ENCODE measurements at regions not wholly inside any gene's neighbourhood (a gene's known extent, or its start where the extent isn't known, plus 50 kb on each side); places are given as distances from the start of the nearest gene placed in this dataset.

DNA sequence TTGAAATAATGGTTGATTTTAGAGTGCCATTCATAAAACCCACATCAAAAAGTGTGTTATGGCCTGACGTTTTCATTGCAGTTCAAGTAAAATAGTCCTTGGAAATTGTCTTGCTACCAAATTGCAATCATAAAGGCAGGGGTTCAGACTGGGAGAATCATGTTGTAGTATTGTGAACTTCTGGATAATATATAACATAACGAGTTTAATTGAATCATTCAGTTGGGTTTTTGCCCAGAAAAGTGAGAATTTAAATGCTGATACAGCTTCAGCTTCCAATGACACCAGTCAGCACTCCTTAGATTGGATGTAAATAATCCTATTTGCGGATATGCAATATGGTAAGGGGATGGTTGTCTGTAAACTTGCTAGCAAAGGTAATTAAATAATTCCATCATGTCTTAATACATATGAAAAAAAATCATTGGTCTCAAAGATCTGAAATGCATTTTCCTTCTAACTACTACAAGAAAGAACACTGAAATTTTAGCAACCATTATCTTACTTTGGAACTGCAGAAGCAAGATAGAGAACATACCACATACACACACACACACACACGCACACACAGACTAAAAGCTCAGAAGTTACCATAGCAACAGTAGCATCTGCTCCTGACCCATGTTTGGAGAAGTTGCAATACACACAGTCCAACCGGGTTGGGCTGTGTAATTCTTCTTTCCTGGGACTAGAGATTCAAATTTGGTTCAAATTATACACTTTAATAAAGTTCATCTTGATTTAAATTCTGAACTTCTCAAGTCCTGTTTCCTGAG, 686.2 kb upstream of the NR2F2 start:
- no peak for TF ChIP-seq EZH2 (IDR thresholded peaks at IDR 0.05; ENCODE audit: borderline replicate concordance, low read depth, low read length, poor library complexity, severe bottlenecking)
- TF ChIP-seq, protein P1, sequence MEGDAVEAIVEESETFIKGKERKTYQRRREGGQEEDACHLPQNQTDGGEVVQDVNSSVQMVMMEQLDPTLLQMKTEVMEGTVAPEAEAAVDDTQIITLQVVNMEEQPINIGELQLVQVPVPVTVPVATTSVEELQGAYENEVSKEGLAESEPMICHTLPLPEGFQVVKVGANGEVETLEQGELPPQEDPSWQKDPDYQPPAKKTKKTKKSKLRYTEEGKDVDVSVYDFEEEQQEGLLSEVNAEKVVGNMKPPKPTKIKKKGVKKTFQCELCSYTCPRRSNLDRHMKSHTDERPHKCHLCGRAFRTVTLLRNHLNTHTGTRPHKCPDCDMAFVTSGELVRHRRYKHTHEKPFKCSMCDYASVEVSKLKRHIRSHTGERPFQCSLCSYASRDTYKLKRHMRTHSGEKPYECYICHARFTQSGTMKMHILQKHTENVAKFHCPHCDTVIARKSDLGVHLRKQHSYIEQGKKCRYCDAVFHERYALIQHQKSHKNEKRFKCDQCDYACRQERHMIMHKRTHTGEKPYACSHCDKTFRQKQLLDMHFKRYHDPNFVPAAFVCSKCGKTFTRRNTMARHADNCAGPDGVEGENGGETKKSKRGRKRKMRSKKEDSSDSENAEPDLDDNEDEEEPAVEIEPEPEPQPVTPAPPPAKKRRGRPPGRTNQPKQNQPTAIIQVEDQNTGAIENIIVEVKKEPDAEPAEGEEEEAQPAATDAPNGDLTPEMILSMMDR (conservative IDR thresholded peaks at IDR 0.05; ENCODE audit: low read depth, low read length) = no peak
- Histone ChIP-seq H3K36me3 (ENCODE audit: insufficient read depth, low read length, poor library complexity, severe bottlenecking) (no peaks in the 10 kb centered on the region), H3K9me3 (ENCODE audit: low read depth, low read length, poor library complexity, severe bottlenecking) (no peaks in the 10 kb centered on the region), H3K4me1 (ENCODE audit: insufficient read depth, low read length, poor library complexity, severe bottlenecking) (peaks cover 9% of the 10 kb centered on the region), H3K27ac (ENCODE audit: low read depth, low read length, poor library complexity, severe bottlenecking) (no peak overlapping the region), H3K27me3 (replicated peaks; ENCODE audit: insufficient read depth, low read depth, low read length, poor library complexity) (no peaks in the 10 kb centered on the region), H3K4me3 (ENCODE audit: low read depth, low read length, poor library complexity, severe bottlenecking) (no peak overlapping the region)
- DNase-seq (ENCODE audit: low spot score) = peak; percentile 11
- no TSS peak for BruUV-seq (replicated peaks)
- CTCF ChIA-PET = no interaction called here
- intact Hi-C loops (cut with micrococcal nuclease; ENCODE audit: unreplicated experiment) = no loop called here
- POLR2A ChIA-PET (ENCODE audit: low non-redundant PET) = no interaction called here

DNA sequence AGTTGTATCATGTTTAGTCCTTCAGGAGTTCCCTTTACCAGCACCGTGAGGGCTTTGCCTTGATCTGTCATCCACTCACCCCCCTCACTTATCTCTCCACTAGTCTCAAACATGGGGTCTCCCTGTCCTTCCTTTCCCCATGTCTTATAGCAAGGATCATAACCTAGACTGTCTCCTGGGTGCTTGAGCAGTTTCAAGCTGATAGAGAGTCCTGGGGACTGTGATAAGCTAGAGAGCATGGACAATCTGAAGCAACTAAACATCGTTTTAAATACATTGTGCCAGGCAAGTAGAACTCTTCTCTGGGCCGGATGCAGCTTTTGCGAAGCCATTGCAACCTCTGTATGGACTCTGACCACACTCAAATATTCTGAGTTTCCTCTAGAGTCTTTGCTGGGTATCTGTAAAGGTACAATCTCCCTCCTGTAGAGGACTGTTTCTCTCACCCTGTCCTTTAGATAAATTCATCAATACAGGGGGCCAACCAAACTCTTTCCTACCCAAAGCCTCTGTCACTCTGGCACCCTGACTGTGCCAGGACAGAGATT, 684.6 kb upstream of the NR2F2 start:
- CTCF ChIA-PET = no interaction called here

DNA sequence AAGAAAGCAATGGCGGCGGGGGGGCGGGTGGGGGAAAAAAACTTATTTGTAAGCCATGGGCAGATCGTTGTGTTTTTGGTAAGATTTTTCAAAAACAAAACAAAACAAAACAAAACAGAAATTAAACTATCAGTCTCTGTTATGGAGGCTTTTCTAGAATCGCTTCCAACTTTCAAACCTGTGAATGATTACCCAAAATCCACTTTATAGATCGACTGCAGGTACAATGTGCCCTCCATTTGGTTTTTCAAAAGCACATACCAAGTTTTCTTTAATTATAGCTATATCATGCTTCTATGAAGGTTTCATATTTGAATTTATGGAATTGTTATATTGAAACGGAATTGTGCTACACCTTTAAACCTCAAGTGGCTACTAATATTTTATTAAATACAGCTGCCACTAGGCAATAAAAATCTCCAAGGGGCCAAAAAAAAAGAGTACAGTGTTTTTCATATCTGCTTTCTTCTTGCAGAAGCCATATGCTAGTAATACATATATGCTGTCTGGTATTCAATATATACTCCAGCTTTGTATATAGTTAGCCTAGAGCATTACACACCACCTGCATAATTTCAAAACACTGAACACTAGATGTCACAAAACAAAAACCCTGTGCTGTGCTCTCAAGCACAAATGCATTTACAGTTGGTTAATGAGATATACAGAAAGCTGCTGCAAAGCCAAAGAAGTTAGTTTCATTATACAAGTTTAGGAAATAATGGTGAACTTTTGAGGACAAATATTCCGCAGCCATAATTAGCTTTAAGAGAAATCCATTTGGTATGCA, 683.8 kb upstream of the NR2F2 start:
- H3K36me3 ChIP-seq (ENCODE audit: insufficient read depth, low read length, poor library complexity, severe bottlenecking) = no peaks in the 10 kb centered on the region
- CTCF ChIA-PET = no interaction called here
- no TSS peak for BruUV-seq (replicated peaks)
- H3K9me3 ChIP-seq (ENCODE audit: low read depth, low read length, poor library complexity, severe bottlenecking) = no peaks in the 10 kb centered on the region
- no peak for DNase-seq (ENCODE audit: low spot score)
- intact Hi-C loops (cut with micrococcal nuclease; ENCODE audit: unreplicated experiment) = loop anchor here (1.0 kb wide), 1 partner anchor 38 kb away; no protein-coding TSS in a partner anchor
- peaks cover 9% of the 10 kb centered on the region for H3K4me1 ChIP-seq (ENCODE audit: insufficient read depth, low read length, poor library complexity, severe bottlenecking)
- no peaks in the 10 kb centered on the region for H3K27me3 ChIP-seq (replicated peaks; ENCODE audit: insufficient read depth, low read depth, low read length, poor library complexity)
- TF ChIP-seq EZH2 (IDR thresholded peaks at IDR 0.05; ENCODE audit: borderline replicate concordance, low read depth, low read length, poor library complexity, severe bottlenecking) = no peak
- TF ChIP-seq, protein P1 (conservative IDR thresholded peaks at IDR 0.05; ENCODE audit: low read depth, low read length) = no peak
- H3K27ac ChIP-seq (ENCODE audit: low read depth, low read length, poor library complexity, severe bottlenecking) = no peak overlapping the region
- H3K4me3 ChIP-seq (ENCODE audit: low read depth, low read length, poor library complexity, severe bottlenecking) = no peak overlapping the region
- POLR2A ChIA-PET (ENCODE audit: low non-redundant PET) = no interaction called here

More for the DNA sequence above, 684.6 kb upstream of the NR2F2 start:
- Histone ChIP-seq H3K9me3 (ENCODE audit: low read depth, low read length, poor library complexity, severe bottlenecking) (no peaks in the 10 kb centered on the region), H3K27me3 (replicated peaks; ENCODE audit: insufficient read depth, low read depth, low read length, poor library complexity) (no peaks in the 10 kb centered on the region), H3K27ac (ENCODE audit: low read depth, low read length, poor library complexity, severe bottlenecking) (no peak overlapping the region), H3K4me3 (ENCODE audit: low read depth, low read length, poor library complexity, severe bottlenecking) (no peak overlapping the region), H3K4me1 (ENCODE audit: insufficient read depth, low read length, poor library complexity, severe bottlenecking) (peaks cover 9% of the 10 kb centered on the region), H3K36me3 (ENCODE audit: insufficient read depth, low read length, poor library complexity, severe bottlenecking) (no peaks in the 10 kb centered on the region)
- TF ChIP-seq, protein P1 (conservative IDR thresholded peaks at IDR 0.05; ENCODE audit: low read depth, low read length) = no peak
- TF ChIP-seq EZH2 (IDR thresholded peaks at IDR 0.05; ENCODE audit: borderline replicate concordance, low read depth, low read length, poor library complexity, severe bottlenecking) = no peak
- POLR2A ChIA-PET (ENCODE audit: low non-redundant PET) = no interaction called here
- no TSS peak for BruUV-seq (replicated peaks)
- intact Hi-C loops (cut with micrococcal nuclease; ENCODE audit: unreplicated experiment) = no loop called here
- no peak for DNase-seq (ENCODE audit: low spot score)
